IPS-NIHi11 (cell line): ENCODE measurements at regions not wholly inside any gene's neighbourhood (a gene's known extent, or its start where the extent isn't known, plus 50 kb on each side); places are given as distances from the start of the nearest gene placed in this dataset.
"Not testable (repeated sequence)": the region's sequence is repeated elsewhere in the genome, so short reads cannot be mapped to it uniquely, and the experiment has no call there.

Source experiments
- DNase-seq: peaks from one replicate; pipeline ENCODE4 v3.0.0; 2012; ENCODE audit warnings: mixed read lengths, low spot score

GRCh38 chr2:224109751-224110150 lies 70.7 kb upstream of the SERPINE2 start:
- DNase-seq: no peak

- no peak for DNase-seq
Observed at GRCh38 chr2:224106794-224107193, 67.7 kb upstream of the SERPINE2 start.

- no peak for DNase-seq
Observed at GRCh38 chr2:224104668-224105386, 65.7 kb upstream of the SERPINE2 start.

DNA sequence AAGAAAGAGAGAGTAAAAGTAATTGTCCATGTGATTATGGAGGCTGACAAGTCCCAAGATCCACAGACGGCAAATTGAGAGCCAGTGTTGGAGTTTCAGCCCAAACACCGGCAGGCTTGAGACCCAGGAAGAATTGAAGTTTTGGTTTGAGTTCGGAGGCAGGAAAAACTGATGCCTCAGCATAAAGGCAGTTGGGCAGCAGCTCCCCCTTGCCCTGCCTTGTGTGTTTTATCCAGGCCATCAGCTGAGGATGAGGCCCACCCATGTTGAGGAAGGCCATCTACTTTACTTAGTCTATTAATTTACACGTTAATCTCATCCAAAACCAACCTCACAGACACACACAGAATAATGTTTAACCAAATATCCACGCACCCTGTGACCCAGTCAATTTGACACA lies 64.6 kb upstream of the SERPINE2 start:
- DNase-seq: no peak

GRCh38 chr2:224102991-224103390 lies 63.9 kb upstream of the SERPINE2 start:
- DNase-seq: no peak

- no peak for DNase-seq
Observed at GRCh38 chr2:224101820-224102630, 62.9 kb upstream of the SERPINE2 start.

DNA sequence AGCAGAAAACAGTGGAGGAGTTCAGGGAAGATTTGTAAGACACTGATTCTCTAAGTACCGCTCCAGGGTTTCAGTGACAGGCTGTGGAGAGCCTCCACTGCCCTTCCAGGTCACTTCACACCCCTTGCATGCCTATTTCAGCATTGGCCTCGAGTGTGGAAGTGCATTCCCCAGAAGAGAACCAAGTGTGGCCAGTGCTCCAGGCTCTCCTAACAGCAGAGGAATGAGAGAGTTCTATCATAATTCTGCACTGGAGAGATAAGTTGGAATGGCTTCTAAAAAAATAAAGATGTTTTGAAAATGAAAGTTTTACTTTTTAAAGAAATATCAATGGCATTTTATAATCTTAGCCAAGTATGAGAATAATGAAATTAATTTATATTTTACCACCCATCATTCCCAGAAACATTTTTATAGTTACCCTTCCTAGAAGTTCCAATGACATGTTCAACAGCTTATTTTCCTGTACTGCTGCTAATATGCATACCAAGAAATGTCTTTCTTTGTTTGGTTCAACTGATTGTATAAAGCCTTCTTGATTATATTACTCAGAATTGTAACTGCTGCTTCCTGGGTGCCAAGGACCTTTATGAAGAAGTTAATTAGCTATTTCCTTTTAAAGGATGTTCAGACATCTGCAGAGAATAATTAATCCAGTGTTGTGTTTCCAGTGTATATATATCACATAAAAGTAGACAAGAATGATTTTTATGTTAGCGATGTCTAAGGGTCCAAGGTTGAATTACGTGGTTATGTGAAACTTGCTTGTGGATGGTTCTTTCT lies 61.0 kb upstream of the SERPINE2 start:
- no peak for DNase-seq

- no peak for DNase-seq
Observed at GRCh38 chr2:224098481-224099230, 59.6 kb upstream of the SERPINE2 start.

DNA sequence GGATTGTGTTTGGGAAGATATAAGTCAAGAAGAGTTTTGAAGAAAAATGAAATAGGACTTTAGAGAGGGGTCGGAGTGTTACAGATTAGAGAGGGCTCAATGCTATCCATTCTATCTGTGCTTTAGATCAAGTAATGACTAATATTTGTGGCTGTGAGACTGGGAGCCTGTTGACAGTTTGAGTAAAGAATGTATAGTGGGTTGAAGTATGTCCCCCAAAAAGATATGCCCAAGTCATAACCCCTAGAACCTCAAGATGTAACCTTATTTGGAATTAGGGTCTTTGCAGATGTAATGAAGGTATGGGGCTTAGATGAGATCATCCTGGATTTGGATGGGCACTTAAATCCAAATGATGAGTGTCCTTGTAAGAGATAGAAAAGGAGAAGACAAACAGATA lies 55.3 kb upstream of the SERPINE2 start:
- no peak for DNase-seq

GRCh38 chr2:224091671-224092070 lies 52.6 kb upstream of the SERPINE2 start:
- DNase-seq: not testable (repeated sequence)

DNA sequence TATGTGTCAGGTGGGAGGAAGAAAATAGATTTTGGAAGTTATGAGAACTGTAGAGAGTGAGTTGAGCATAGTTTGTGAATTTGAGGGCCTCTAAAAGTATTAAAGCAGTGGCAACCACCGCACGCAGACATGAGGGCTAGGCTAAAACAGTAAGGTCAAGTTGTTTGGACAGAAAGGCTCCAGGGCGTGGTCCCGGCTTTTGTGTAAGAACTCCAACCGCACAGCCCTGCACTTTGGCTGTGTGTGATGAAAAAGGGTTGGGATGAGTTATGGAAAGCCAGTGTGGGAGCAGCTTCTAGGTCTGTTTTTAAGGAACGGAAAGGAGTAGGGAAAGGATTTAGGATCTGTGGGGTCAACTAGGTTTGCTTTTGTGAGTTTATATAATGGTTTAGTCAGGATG lies 50.5 kb upstream of the SERPINE2 start:
- DNase-seq: not testable (repeated sequence)
